ENCODE measurements at regions not wholly inside any gene's neighbourhood (a gene's known extent, or its start where the extent isn't known, plus 50 kb on each side); places are given as distances from the start of the nearest gene placed in this dataset.

- no peak for TF ChIP-seq POLR2A (IDR thresholded peaks at IDR 0.05; ENCODE audit: low read length)
- TF ChIP-seq CTCF (IDR thresholded peaks at IDR 0.05), result no peak
- no peak for TF ChIP-seq CHD2 (IDR thresholded peaks at IDR 0.05; ENCODE audit: low read length, partially characterized antibody)
- no peak for TF ChIP-seq MAZ (IDR thresholded peaks at IDR 0.05; ENCODE audit: borderline replicate concordance, low read depth, low read length)
- TF ChIP-seq CHD4 (IDR thresholded peaks at IDR 0.05; ENCODE audit: borderline replicate concordance), result no peak
- no peak for TF ChIP-seq NR3C1 (IDR thresholded peaks at IDR 0.05)
- no peak for TF ChIP-seq NFE2L2 (conservative IDR thresholded peaks at IDR 0.05; ENCODE audit: low read length)
- no peak for TF ChIP-seq SMC3 (IDR thresholded peaks at IDR 0.05)
- no peak for TF ChIP-seq REST (IDR thresholded peaks at IDR 0.05)
- TF ChIP-seq MYC (IDR thresholded peaks at IDR 0.05; ENCODE audit: borderline replicate concordance, low read length), result no peak
- TF ChIP-seq, protein P1, sequence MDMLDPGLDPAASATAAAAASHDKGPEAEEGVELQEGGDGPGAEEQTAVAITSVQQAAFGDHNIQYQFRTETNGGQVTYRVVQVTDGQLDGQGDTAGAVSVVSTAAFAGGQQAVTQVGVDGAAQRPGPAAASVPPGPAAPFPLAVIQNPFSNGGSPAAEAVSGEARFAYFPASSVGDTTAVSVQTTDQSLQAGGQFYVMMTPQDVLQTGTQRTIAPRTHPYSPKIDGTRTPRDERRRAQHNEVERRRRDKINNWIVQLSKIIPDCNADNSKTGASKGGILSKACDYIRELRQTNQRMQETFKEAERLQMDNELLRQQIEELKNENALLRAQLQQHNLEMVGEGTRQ (IDR thresholded peaks at IDR 0.05), result no peak
- TF ChIP-seq PHF8 (IDR thresholded peaks at IDR 0.05; ENCODE audit: borderline replicate concordance, low read depth), result no peak
- no peak for TF ChIP-seq RCOR1 (IDR thresholded peaks at IDR 0.05; ENCODE audit: low read depth, low read length)
- no peak for TF ChIP-seq EP300 (IDR thresholded peaks at IDR 0.05)
Measured at GRCh38 chrX:146346102-146346501, 463.5 kb upstream of the CXorf51B start.
